LNCaP clone FGC (cell line): ENCODE measurements at regions not wholly inside any gene's neighbourhood (a gene's known extent, or its start where the extent isn't known, plus 50 kb on each side); places are given as distances from the start of the nearest gene placed in this dataset.

Experiments
- DNase-seq: peaks from one replicate; pipeline ENCODE4 v3.0.0-alpha.2; 2011; ENCODE audit warnings: low read depth
- H3K4me3 ChIP-seq: 2 replicates; pipeline ENCODE4 v1.5.1; 2011; ENCODE audit warnings: mild to moderate bottlenecking, low read depth, low read length, control low read depth
- TF ChIP-seq, protein P1 (sequence below): IDR thresholded peaks from 2 replicates; pipeline ENCODE4 v1.5.1; 2012; ENCODE audit warnings: mild to moderate bottlenecking; ENCODE audit not compliant: control insufficient read depth, insufficient read depth; ENCODE audit errors: extremely low read depth

GRCh38 chr5:124477577-124477976 lies 268.9 kb downstream of the ZNF608 start:
- no peak overlapping the region for H3K4me3 ChIP-seq
- TF ChIP-seq, protein P1, sequence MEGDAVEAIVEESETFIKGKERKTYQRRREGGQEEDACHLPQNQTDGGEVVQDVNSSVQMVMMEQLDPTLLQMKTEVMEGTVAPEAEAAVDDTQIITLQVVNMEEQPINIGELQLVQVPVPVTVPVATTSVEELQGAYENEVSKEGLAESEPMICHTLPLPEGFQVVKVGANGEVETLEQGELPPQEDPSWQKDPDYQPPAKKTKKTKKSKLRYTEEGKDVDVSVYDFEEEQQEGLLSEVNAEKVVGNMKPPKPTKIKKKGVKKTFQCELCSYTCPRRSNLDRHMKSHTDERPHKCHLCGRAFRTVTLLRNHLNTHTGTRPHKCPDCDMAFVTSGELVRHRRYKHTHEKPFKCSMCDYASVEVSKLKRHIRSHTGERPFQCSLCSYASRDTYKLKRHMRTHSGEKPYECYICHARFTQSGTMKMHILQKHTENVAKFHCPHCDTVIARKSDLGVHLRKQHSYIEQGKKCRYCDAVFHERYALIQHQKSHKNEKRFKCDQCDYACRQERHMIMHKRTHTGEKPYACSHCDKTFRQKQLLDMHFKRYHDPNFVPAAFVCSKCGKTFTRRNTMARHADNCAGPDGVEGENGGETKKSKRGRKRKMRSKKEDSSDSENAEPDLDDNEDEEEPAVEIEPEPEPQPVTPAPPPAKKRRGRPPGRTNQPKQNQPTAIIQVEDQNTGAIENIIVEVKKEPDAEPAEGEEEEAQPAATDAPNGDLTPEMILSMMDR, result no peak
- DNase-seq, result peak; percentile 44

- H3K4me3 ChIP-seq, result no peak overlapping the region
- TF ChIP-seq, protein P1, result no peak
- no peak for DNase-seq
These were observed 269.4 kb downstream of the ZNF608 start for GRCh38 chr5:124477062-124477461.

DNA sequence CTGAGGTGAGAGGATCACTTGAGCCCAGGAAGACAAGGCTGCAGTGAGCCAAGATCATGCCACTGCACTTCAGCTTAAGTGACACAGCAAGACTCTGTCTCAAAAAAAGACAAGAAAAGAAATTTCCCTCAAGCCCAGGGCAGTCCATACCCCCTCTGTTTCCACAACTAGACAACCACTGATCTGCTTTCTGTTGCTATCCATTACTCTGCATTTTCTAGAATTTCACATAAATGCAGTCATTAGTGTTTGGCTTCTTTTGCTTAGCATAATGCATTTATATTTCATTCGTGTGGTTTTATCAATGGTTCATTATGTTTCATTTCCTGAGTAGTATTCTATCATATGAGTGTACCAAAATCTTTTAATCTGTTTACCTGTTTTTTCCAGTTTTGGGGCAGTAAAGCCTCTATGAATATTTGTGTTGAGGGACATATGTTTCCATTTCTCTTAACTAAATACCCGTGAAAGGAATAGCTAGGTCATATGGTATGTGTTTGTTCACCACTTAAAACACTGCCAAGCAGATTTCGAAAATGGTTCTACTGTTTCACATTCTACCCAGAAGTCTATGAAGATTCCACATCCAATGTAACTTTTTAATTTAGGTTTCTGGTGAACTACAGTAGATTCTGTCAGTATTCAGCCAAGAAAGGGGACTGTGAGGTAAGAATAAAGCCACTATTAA lies 271.8 kb downstream of the ZNF608 start:
- no peak for DNase-seq
- H3K4me3 ChIP-seq, result no peak overlapping the region
- TF ChIP-seq, protein P1, result no peak

DNA sequence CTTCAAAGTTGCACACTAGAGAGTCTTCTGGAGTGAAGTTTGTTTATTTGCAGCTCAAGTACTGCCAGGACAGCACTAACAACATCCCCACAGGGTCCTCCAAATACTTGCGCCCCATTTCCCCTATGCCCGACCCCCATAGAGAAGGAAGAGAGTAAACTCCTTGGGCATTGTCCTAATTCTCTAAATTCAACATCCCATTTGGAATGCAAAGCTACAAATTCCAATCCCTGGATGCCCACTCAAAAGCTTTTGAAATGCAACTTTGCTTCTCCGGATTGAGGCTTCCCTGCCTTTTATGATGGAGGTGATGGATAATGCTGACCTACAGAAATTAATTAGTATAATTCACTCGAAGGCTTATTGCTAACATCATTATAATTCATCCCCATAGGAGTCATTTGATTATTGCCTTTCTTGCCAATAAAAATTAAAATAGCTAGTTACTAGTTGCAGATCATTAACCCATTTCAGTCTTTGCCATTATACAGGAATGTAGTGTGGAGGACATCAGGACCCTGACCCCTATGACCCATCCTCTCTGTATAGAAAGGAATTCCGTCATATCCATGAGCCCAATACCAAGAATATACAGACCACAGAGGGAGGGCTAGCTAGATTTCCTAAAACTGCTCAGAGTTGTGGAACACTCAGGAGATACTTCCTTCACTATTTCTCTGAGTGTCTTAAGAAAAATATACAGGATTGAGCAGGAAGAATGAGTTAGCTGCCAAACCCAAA lies 277.6 kb downstream of the ZNF608 start:
- DNase-seq, result no peak
- TF ChIP-seq, protein P1, result no peak
- no peak overlapping the region for H3K4me3 ChIP-seq

GRCh38 chr5:124467745-124468144 lies 278.7 kb downstream of the ZNF608 start:
- DNase-seq, result no peak
- no peak overlapping the region for H3K4me3 ChIP-seq
- TF ChIP-seq, protein P1, result no peak

DNA sequence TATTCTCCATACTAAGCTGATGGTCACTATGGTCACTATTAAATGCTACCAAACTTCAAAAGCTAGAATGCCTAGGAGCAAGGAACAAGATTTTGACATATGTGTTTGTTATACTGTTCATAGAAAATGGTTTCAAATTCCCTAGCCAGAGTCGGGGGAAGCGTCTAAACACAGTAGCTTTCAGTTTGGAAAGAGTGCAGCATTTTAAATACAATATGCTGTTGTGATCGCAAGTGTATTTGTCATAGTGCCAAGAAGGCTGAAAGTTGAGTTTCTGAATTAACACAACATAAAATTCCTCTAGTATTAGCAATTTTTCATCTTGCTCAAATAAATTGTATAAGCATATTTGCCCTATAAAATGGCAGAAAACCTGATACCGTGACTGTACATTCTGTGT lies 280.4 kb downstream of the ZNF608 start:
- no peak overlapping the region for H3K4me3 ChIP-seq
- DNase-seq, result no peak
- TF ChIP-seq, protein P1, result no peak
